H1 (cell line): ENCODE measurements at regions not wholly inside any gene's neighbourhood (a gene's known extent, or its start where the extent isn't known, plus 50 kb on each side); places are given as distances from the start of the nearest gene placed in this dataset.

Experiments
- CHD1 ChIP-seq: IDR thresholded peaks from 2 replicates; pipeline ENCODE4 v1.6.1; 2012; ENCODE audit warnings: low read depth, low read length, improper control_type of control experiment
- CHD2 ChIP-seq: IDR thresholded peaks from 2 replicates; pipeline ENCODE4 v1.6.1; 2012; ENCODE audit warnings: low read length, improper control_type of control experiment
- EZH2 ChIP-seq: fragments of 200-600 bp; sonication (generic); IDR thresholded peaks from 2 replicates; pipeline ENCODE4 v1.7.1; 2012; ENCODE audit warnings: low read depth, mild to moderate bottlenecking, moderate library complexity, low read length, inconsistent platforms; ENCODE audit not compliant: severe bottlenecking
- KDM5A ChIP-seq: fragments of 200-600 bp; IDR thresholded peaks from 2 replicates; pipeline ENCODE4 v1.7.1; 2012; ENCODE audit warnings: mild to moderate bottlenecking, low read length, inconsistent platforms, mixed read lengths
- MAX ChIP-seq: IDR thresholded peaks from 2 replicates; pipeline ENCODE4 v1.6.1; 2012; ENCODE audit warnings: inconsistent platforms
- PHF8 ChIP-seq: fragments of 200-600 bp; sonication (generic); conservative IDR thresholded peaks from 2 replicates; pipeline ENCODE4 v1.7.1; 2012; ENCODE audit warnings: low read depth, mild to moderate bottlenecking, inconsistent platforms, low read length, moderate library complexity
- POLR2A ChIP-seq, 2 experiments: IDR thresholded peaks; 1 replicate in 1 of 2; 2 replicates in 1 of 2; pipeline ENCODE4 v1.6.1; 2011; ENCODE audit warnings: low read depth in 2 of 2, low read length in 2 of 2, mild to moderate bottlenecking in 2 of 2; ENCODE audit errors: control extremely low read depth in 1 of 2
- SIN3A ChIP-seq, 2 experiments: IDR thresholded peaks in 1 of 2; conservative IDR thresholded peaks in 1 of 2; 2 replicates each; pipeline ENCODE4 v1.6.1; 2011 to 2012; ENCODE audit warnings: low read length in 2 of 2, improper control_type of control experiment in 1 of 2, low read depth in 1 of 2, mild to moderate bottlenecking in 1 of 2
- SP1 ChIP-seq: IDR thresholded peaks from 2 replicates; pipeline ENCODE4 v1.6.1; 2011; ENCODE audit warnings: low read depth, low read length
- TAF1 ChIP-seq: IDR thresholded peaks from 2 replicates; pipeline ENCODE4 v1.6.1; 2011; ENCODE audit warnings: mild to moderate bottlenecking, low read depth, low read length
- TF ChIP-seq, protein P1 (sequence below), 3 experiments: IDR thresholded peaks; 1 replicate in 2 of 3; 2 replicates in 1 of 3; pipeline versions ENCODE4 v1.5.1 to v1.6.1; 2011; ENCODE audit warnings: low read length in 3 of 3, mild to moderate bottlenecking in 3 of 3, inconsistent platforms in 2 of 3, low read depth in 1 of 3, moderate library complexity in 1 of 3; ENCODE audit not compliant: insufficient read depth in 1 of 3; ENCODE audit errors: control extremely low read depth in 1 of 3
- TF ChIP-seq, protein P2 (sequence below): IDR thresholded peaks from 2 replicates; pipeline ENCODE4 v1.6.1; 2011; ENCODE audit warnings: low read depth, mild to moderate bottlenecking, low read length; ENCODE audit not compliant: insufficient read depth

DNA sequence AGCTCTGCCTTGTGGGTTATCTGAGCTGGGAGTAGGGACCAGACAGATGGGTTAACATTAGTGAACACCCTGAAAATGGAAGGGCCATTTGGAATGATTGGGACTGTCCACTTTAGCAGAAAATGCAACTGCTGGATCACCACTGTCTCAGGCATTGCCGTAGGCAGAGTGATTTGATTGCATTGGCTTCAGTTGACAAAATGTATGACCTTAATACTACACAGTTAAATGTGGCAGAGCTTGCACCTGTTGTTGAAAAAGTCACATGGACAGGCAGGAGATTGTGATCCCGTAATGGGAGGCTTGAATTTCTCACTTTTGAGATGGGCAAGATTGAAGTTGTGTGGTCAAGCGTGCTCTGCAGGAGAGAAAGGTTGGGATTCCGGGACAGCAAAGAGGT lies 166.5 kb upstream of the PUDP start:
- TF ChIP-seq MAX (no peak), KDM5A (no peak), EZH2 (no peak), SP1 (no peak), SIN3A (conservative IDR thresholded peaks at IDR 0.05 in 1 of 2, IDR thresholded peaks at IDR 0.05 in 1 of 2; ENCODE audit: low read depth in 1 of 2, low read length in 2 of 2) (no peak), POLR2A (IDR thresholded peaks at IDR 0.05; ENCODE audit: control extremely low read depth in 1 of 2, low read depth in 2 of 2, low read length in 2 of 2) (no peak), TAF1 (no peak), CHD1 (no peak), PHF8 (no peak), CHD2 (no peak)
- TF ChIP-seq, protein P1, sequence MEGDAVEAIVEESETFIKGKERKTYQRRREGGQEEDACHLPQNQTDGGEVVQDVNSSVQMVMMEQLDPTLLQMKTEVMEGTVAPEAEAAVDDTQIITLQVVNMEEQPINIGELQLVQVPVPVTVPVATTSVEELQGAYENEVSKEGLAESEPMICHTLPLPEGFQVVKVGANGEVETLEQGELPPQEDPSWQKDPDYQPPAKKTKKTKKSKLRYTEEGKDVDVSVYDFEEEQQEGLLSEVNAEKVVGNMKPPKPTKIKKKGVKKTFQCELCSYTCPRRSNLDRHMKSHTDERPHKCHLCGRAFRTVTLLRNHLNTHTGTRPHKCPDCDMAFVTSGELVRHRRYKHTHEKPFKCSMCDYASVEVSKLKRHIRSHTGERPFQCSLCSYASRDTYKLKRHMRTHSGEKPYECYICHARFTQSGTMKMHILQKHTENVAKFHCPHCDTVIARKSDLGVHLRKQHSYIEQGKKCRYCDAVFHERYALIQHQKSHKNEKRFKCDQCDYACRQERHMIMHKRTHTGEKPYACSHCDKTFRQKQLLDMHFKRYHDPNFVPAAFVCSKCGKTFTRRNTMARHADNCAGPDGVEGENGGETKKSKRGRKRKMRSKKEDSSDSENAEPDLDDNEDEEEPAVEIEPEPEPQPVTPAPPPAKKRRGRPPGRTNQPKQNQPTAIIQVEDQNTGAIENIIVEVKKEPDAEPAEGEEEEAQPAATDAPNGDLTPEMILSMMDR (IDR thresholded peaks at IDR 0.05; ENCODE audit: control extremely low read depth in 1 of 3, insufficient read depth in 1 of 3, low read depth in 1 of 3, low read length in 3 of 3): no peak
- TF ChIP-seq, protein P2, sequence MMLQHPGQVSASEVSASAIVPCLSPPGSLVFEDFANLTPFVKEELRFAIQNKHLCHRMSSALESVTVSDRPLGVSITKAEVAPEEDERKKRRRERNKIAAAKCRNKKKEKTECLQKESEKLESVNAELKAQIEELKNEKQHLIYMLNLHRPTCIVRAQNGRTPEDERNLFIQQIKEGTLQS: no peak
